Stomach (tissue), 8 donors: ENCODE measurements at regions not wholly inside any gene's neighbourhood (a gene's known extent, or its start where the extent isn't known, plus 50 kb on each side); places are given as distances from the start of the nearest gene placed in this dataset.

Source experiments
- DNase-seq, 2 donors: peaks; one replicate each; pipeline versions ENCODE4 v3.0.0 to v3.0.0-alpha.2; 2013 to 2019
- H3K27ac ChIP-seq, 5 donors: fragments of 200-600 bp in 4 of 5; sonication (generic) in 4 of 5; one replicate each; pipeline ENCODE4 v1.5.1; 2013 to 2019; ENCODE audit warnings: mild to moderate bottlenecking in 1 of 5, moderate library complexity in 1 of 5
- H3K27me3 ChIP-seq, 3 donors: fragments of 200-600 bp; sonication (generic); one replicate each; pipeline ENCODE4 v1.5.1; 2017 to 2019; ENCODE audit warnings: mixed run types in 1 of 3
- H3K36me3 ChIP-seq, 4 donors: fragments of 200-600 bp; sonication (generic); 1 replicate in 3 of 4; 2 replicates in 1 of 4; pipeline ENCODE4 v1.5.1; 2016 to 2019
- H3K4me1 ChIP-seq, 4 donors: fragments of 200-600 bp; sonication (generic); one replicate each; pipeline ENCODE4 v1.5.1; 2016 to 2019
- H3K4me3 ChIP-seq, 4 donors: fragments of 200-600 bp; sonication (generic) in 3 of 4; one replicate each; pipeline ENCODE4 v1.5.1; 2016 to 2019; ENCODE audit warnings: mild to moderate bottlenecking in 1 of 4
- H3K9me3 ChIP-seq, 4 donors: fragments of 200-600 bp; sonication (generic); one replicate each; pipeline ENCODE4 v1.5.1; 2016 to 2019
- CTCF ChIP-seq, 7 experiments: fragments of 450-650 bp in 4 of 7; fragments of 200-600 bp in 3 of 7; sonication (generic) in 3 of 7; IDR thresholded peaks; one replicate each; pipeline ENCODE4 v1.5.1; 2016 to 2019; ENCODE audit warnings: antibody characterized with exemption in 7 of 7, control low read depth in 2 of 7, mild to moderate bottlenecking in 1 of 7
- EP300 ChIP-seq: sonication (generic); formaldehyde crosslinking; IDR thresholded peaks from one replicate; pipeline ENCODE4 v1.6.1; 2017; ENCODE audit warnings: antibody characterized with exemption
- POLR2A ChIP-seq, 4 donors: fragments of 450-650 bp; IDR thresholded peaks; one replicate each; pipeline ENCODE4 v1.6.1; 2016; ENCODE audit warnings: antibody characterized with exemption in 4 of 4, control low read depth in 2 of 4, mild to moderate bottlenecking in 1 of 4, moderate library complexity in 1 of 4
- POLR2AphosphoS5 ChIP-seq, 3 donors: sonication (generic); formaldehyde crosslinking; IDR thresholded peaks; one replicate each; pipeline ENCODE4 v1.6.1; 2016; ENCODE audit warnings: antibody characterized with exemption in 3 of 3
- WGBS, 5 donors: extraction: QIAGEN DNeasy Blood & Tissue Kit in 3 of 5; methylation state at CpG; one replicate each; pipeline versions ENCODE4 v1.1.5 to v1.1.7; 2013 to 2018; 5-methylcytosine and 5-hydroxymethylcytosine counted together
- intact Hi-C: fragments of 100-400 bp; cut with DNase I; formaldehyde crosslinking; loops from one replicate; pipeline ENCODE4 v1.15.1; 2023; ENCODE audit warnings: low total_unique reads
- donor health status: healthy with polysubstance abuse.
- donor health status: Bipolar disorder and iron deficiency.
- donor health status: healthy.

- Histone ChIP-seq H3K4me1 (no peaks in the 10 kb centered on the region), H3K4me3 (no peak overlapping the region), H3K27me3 (no peaks in the 10 kb centered on the region), H3K36me3 (no peaks in the 10 kb centered on the region), H3K9me3 (no peaks in the 10 kb centered on the region), H3K27ac (no peak overlapping the region)
- DNase-seq: no peak
- no peak for TF ChIP-seq POLR2A (IDR thresholded peaks at IDR 0.05)
- no peak for TF ChIP-seq EP300
- TF ChIP-seq POLR2AphosphoS5 (IDR thresholded peaks at IDR 0.05): no peak
- TF ChIP-seq CTCF (IDR thresholded peaks at IDR 0.05): no peak
- intact Hi-C loops: no loop called here
- WGBS, 5 donors: 77 to 84% (median 83%) methylated on average over 2 of the region's 2 CpGs
Observed at GRCh38 chr1:67601955-67602354, 83.0 kb upstream of the GADD45A start.

DNA sequence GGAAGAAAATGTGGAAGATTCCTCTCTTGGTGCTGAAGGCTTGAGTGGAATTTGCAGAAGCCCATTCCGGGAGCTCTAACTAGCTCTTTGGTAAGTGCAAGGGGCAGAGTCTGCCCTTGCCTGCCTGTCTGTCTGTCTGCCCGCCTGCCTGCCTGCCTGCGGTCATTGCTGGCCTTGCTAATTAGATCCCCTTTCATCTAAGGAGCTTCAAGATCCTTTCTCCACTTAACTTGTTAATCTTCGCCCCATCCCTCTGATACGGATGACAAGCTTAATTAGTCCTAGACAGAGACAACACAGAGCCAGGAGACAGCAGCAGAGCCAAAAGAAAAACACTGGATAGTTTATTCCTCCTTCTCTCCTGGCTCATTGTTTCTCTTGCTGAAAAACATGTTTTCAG is 80.2 kb upstream of the GADD45A start:
- intact Hi-C loops: no loop called here
- Histone ChIP-seq H3K27me3 (no peaks in the 10 kb centered on the region), H3K27ac (no peak overlapping the region), H3K9me3 (no peaks in the 10 kb centered on the region), H3K4me3 (no peak overlapping the region), H3K36me3 (no peaks in the 10 kb centered on the region), H3K4me1 (no peaks in the 10 kb centered on the region)
- DNase-seq: no peak
- WGBS, 5 donors: 75 to 81% (median 79%) methylated on average over 5 of the region's 5 CpGs
- TF ChIP-seq EP300: no peak
- no peak for TF ChIP-seq CTCF (IDR thresholded peaks at IDR 0.05)
- no peak for TF ChIP-seq POLR2A (IDR thresholded peaks at IDR 0.05)
- no peak for TF ChIP-seq POLR2AphosphoS5 (IDR thresholded peaks at IDR 0.05)

DNA sequence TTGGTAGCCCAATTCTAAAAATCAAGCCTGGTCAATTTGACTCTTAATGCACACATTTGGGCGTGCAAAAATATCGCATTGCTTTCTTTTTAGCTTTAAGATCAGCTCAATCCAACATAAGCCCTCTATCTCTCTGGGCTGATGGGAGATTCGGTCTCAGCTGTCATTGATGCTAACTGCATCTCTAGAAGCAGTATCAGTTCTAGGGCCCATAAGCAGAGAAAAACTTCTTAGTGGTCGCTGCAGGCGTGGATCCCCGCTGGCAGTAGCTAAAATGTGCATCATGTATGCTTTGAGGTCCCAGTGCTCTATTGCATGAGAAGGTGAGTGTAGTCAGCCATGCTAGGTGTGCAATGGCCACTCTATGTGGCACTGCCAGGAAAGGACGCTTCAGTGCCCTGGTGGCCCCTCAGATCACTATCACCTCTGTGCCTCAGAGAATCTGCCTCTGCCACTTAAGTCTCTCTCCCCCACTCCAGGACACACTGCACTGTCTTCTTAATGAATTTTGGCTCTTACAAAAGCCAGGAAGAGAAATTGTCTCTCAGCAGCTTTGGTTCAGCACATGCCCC is 79.7 kb upstream of the GADD45A start:
- TF ChIP-seq CTCF (IDR thresholded peaks at IDR 0.05): no peak
- TF ChIP-seq EP300: no peak
- no peak for TF ChIP-seq POLR2A (IDR thresholded peaks at IDR 0.05)
- TF ChIP-seq POLR2AphosphoS5 (IDR thresholded peaks at IDR 0.05): no peak
- Histone ChIP-seq H3K4me1 (no peaks in the 10 kb centered on the region), H3K9me3 (no peaks in the 10 kb centered on the region), H3K27me3 (no peaks in the 10 kb centered on the region), H3K27ac (no peak overlapping the region), H3K4me3 (no peak overlapping the region), H3K36me3 (no peaks in the 10 kb centered on the region)
- WGBS, 5 donors: 92 to 97% (median 92%) methylated on average over 7 of the region's 7 CpGs
- intact Hi-C loops: no loop called here
- DNase-seq: no peak

- no peak for TF ChIP-seq POLR2A (IDR thresholded peaks at IDR 0.05)
- no peak for TF ChIP-seq CTCF (IDR thresholded peaks at IDR 0.05)
- H3K27me3 ChIP-seq: no peaks in the 10 kb centered on the region
- DNase-seq: no peak
- intact Hi-C loops: no loop called here
- WGBS, 5 donors: 78 to 82% (median 79%) methylated on average over 4 of the region's 4 CpGs
- H3K4me1 ChIP-seq: no peaks in the 10 kb centered on the region
- no peak overlapping the region for H3K4me3 ChIP-seq
- H3K9me3 ChIP-seq: no peaks in the 10 kb centered on the region
- H3K27ac ChIP-seq: no peak overlapping the region
- H3K36me3 ChIP-seq: no peaks in the 10 kb centered on the region
Observed at GRCh38 chr1:67607286-67607685, 77.7 kb upstream of the GADD45A start.
